ENCODE measurements at regions not wholly inside any gene's neighbourhood (a gene's known extent, or its start where the extent isn't known, plus 50 kb on each side); places are given as distances from the start of the nearest gene placed in this dataset.

DNA sequence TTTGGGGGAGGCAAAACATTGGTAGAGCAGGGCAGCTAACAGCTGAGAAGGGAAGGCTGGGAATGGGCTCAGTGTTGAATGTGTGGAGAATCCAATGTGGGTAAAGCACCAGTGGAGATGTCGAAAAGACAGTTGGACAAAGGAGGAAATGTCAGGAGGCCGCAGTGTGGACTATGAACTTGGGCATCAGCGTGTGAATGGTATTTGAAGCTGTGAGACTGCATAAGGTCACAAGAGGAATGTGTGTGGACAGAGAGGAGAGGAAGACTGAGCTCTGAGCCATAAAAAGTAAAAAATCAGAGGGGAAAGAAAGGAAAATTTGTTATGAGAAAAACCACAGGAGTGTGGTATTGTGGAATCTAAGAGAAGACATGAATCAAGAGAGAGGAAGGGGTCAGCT is 99.4 kb upstream of the ADAMTS16 start:
- Histone ChIP-seq H3K27me3 (peaks cover 3% of the 10 kb centered on the region), H3K9me3 (no peaks in the 10 kb centered on the region), H3K4me3 (no peak overlapping the region), H3K36me3 (no peaks in the 10 kb centered on the region), H3K27ac (no peak overlapping the region), H3K4me1 (no peaks in the 10 kb centered on the region)
- 70 to 75% methylated on average over 3 of the region's 3 CpGs for WGBS, 2 donors (ENCODE audit: low coverage in 1 of 2)
- TF ChIP-seq CTCF (IDR thresholded peaks at IDR 0.05) = no peak
- no peak for TF ChIP-seq EP300 (IDR thresholded peaks at IDR 0.05)
- TF ChIP-seq POLR2A (IDR thresholded peaks at IDR 0.05) = no peak
- TF ChIP-seq POLR2AphosphoS5 (IDR thresholded peaks at IDR 0.05) = no peak
- ATAC-seq = no peak

GRCh38 chr5:5042806-5043205 is 97.3 kb upstream of the ADAMTS16 start:
- H3K36me3 ChIP-seq = no peaks in the 10 kb centered on the region
- H3K4me1 ChIP-seq = no peaks in the 10 kb centered on the region
- ATAC-seq = no peak
- H3K9me3 ChIP-seq = no peaks in the 10 kb centered on the region
- H3K4me3 ChIP-seq = no peak overlapping the region
- peaks cover 4% of the 10 kb centered on the region for H3K27me3 ChIP-seq
- H3K27ac ChIP-seq = no peak overlapping the region
- no peak for TF ChIP-seq CTCF (IDR thresholded peaks at IDR 0.05)
- no peak for TF ChIP-seq POLR2AphosphoS5 (IDR thresholded peaks at IDR 0.05)
- TF ChIP-seq POLR2A (IDR thresholded peaks at IDR 0.05) = no peak
- no peak for TF ChIP-seq EP300 (IDR thresholded peaks at IDR 0.05)

GRCh38 chr5:5043346-5043745 is 96.8 kb upstream of the ADAMTS16 start:
- Histone ChIP-seq H3K36me3 (no peaks in the 10 kb centered on the region), H3K4me3 (no peak overlapping the region), H3K9me3 (no peaks in the 10 kb centered on the region), H3K27ac (no peak overlapping the region), H3K4me1 (no peaks in the 10 kb centered on the region), H3K27me3 (peaks cover 6% of the 10 kb centered on the region)
- 13 to 31% methylated on average over 2 of the region's 2 CpGs for WGBS, 2 donors (ENCODE audit: low coverage in 1 of 2)
- ATAC-seq = no peak
- TF ChIP-seq POLR2AphosphoS5 (IDR thresholded peaks at IDR 0.05) (no peak), POLR2A (IDR thresholded peaks at IDR 0.05) (no peak), EP300 (IDR thresholded peaks at IDR 0.05) (no peak), CTCF (IDR thresholded peaks at IDR 0.05) (no peak)

DNA sequence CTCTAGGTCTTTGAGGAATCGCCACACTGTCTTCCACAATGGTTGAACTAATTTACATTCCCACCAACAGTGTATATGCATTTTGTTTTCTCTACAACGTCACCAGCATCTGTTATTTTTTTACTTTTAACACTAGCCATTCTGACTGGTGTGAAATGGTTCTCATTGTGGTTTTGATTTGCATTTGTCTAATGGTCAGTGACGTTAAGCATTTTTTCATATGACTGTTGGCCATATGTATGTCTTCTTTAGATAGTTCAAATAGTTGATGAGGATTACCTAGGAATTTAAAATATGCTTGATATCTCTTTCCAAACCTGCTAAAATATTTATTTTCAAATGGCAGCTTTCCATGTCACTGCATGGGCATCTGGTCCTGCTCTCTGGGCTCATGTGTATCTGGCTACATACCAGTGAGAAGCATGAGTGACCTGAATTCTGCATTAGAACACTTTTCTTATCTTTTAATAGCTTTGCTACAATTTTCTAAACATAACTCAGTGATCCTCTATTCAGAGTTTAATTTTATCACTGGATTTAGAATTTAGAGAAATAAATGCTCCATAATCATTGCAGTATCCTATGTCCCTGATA is 95.8 kb upstream of the ADAMTS16 start:
- WGBS, 2 donors (ENCODE audit: low coverage in 1 of 2) = 62 to 68% methylated on average over 3 of the region's 3 CpGs
- Histone ChIP-seq H3K4me3 (no peak overlapping the region), H3K27me3 (peaks cover 11% of the 10 kb centered on the region), H3K9me3 (no peaks in the 10 kb centered on the region), H3K27ac (no peak overlapping the region), H3K4me1 (no peaks in the 10 kb centered on the region), H3K36me3 (no peaks in the 10 kb centered on the region)
- TF ChIP-seq POLR2A (IDR thresholded peaks at IDR 0.05) (no peak), EP300 (IDR thresholded peaks at IDR 0.05) (no peak), POLR2AphosphoS5 (IDR thresholded peaks at IDR 0.05) (no peak), CTCF (IDR thresholded peaks at IDR 0.05) (no peak)
- no peak for ATAC-seq

DNA sequence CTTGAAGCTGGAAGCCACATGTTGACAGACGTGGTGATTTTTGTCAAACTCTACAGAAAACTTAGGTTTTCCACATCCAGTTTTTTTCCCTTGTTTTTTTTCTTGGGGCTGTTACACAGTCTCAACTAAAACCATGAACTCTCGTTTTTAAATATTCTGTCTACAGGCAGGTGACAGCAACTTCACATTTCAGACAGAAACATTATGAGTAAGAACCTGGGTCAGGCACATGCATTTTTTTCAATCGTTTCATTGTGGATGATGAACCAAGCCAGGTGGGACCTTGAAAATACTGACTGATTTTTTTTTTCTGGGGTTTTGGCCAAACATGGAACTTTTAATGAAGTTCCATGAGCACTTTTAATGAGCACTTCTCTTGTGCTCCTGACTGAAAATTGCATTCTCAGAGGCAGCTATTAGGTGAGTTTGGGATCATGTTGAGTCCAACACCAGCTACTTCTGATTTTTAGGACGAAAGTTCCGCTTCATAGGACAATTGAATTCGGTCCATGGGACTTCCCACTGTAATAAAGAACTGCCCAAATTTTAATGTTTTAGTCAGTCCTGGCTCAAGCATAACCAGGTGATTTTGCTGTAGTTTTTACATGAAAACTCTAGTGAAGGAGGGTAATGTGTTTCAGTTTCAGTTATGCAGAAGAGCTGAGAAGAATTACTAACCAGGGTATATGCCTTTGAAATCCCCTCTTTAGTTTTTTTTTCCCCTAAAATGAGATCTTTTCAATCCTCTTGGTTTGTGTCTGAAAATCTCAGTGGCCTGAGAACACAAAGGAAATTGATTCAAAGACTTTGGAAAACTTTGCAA is 93.2 kb upstream of the ADAMTS16 start:
- Histone ChIP-seq H3K4me1 (no peaks in the 10 kb centered on the region), H3K9me3 (no peaks in the 10 kb centered on the region), H3K27me3 (peaks cover 11% of the 10 kb centered on the region), H3K27ac (no peak overlapping the region), H3K36me3 (no peaks in the 10 kb centered on the region), H3K4me3 (no peak overlapping the region)
- no peak for ATAC-seq
- 68 to 84% methylated on average over 4 to 6 of the region's 6 CpGs for WGBS, 2 donors (ENCODE audit: low coverage in 1 of 2)
- TF ChIP-seq CTCF (IDR thresholded peaks at IDR 0.05) (no peak), POLR2A (IDR thresholded peaks at IDR 0.05) (no peak), POLR2AphosphoS5 (IDR thresholded peaks at IDR 0.05) (no peak), EP300 (IDR thresholded peaks at IDR 0.05) (no peak)
